ENCODE measurements at regions not wholly inside any gene's neighbourhood (a gene's known extent, or its start where the extent isn't known, plus 50 kb on each side); places are given as distances from the start of the nearest gene placed in this dataset.

GRCh38 chr15:29926083-29926388 lies 103.8 kb upstream of the TJP1 start:
- no peak for TF ChIP-seq PPARA (CRISPR knock-in tag; IDR thresholded peaks at IDR 0.05; ENCODE audit: borderline replicate concordance)
- no peak for TF ChIP-seq BACH2 (CRISPR knock-in tag; IDR thresholded peaks at IDR 0.05; ENCODE audit: borderline replicate concordance)
- peak; percentile 6; the same call in 1 of the 2 replicates for TF ChIP-seq PATZ1 (CRISPR knock-in tag; IDR thresholded peaks at IDR 0.05; ENCODE audit: borderline replicate concordance)
- no peak for TF ChIP-seq OSR1 (CRISPR knock-in tag; IDR thresholded peaks at IDR 0.05)
- no peak for TF ChIP-seq ZFP3 (CRISPR knock-in tag; IDR thresholded peaks at IDR 0.05)
- TF ChIP-seq CSRNP3 (CRISPR knock-in tag; IDR thresholded peaks at IDR 0.05) = no peak
- no peak for TF ChIP-seq ZFP30 (CRISPR knock-in tag; IDR thresholded peaks at IDR 0.05)
- no peak for ATAC-seq

GRCh38 chr15:29925227-29926082 lies 103.2 kb upstream of the TJP1 start:
- ATAC-seq = peak; percentile 98

GRCh38 chr15:29924750-29925149 lies 102.5 kb upstream of the TJP1 start:
- TF ChIP-seq ZNF70 (CRISPR knock-in tag; IDR thresholded peaks at IDR 0.05) (no peak), SNAI2 (CRISPR knock-in tag; IDR thresholded peaks at IDR 0.05) (0 out of 2 replicates have a peak, but pooled peaks have one; percentile 23), TOX (CRISPR knock-in tag; IDR thresholded peaks at IDR 0.05; ENCODE audit: borderline replicate concordance) (no peak), ISL1 (CRISPR knock-in tag; IDR thresholded peaks at IDR 0.05) (0 out of 2 replicates have a peak, but pooled peaks have one; percentile 22), CSDC2 (CRISPR knock-in tag; IDR thresholded peaks at IDR 0.05) (peak; percentile 39; the same call in 1 of the 2 replicates), TSHZ2 (CRISPR knock-in tag; IDR thresholded peaks at IDR 0.05) (no peak)
- peak; percentile 79 for ATAC-seq

More at GRCh38 chr15:29925227-29926082, 103.2 kb upstream of the TJP1 start:
- TF ChIP-seq POU6F1 (CRISPR knock-in tag; IDR thresholded peaks at IDR 0.05; ENCODE audit: borderline replicate concordance, low read depth) = no peak
- peak; percentile 73 for TF ChIP-seq ZNF70 (CRISPR knock-in tag; IDR thresholded peaks at IDR 0.05)
- no peak for TF ChIP-seq TCF4 (CRISPR knock-in tag; IDR thresholded peaks at IDR 0.05; ENCODE audit: borderline replicate concordance)
- TF ChIP-seq PATZ1 (CRISPR knock-in tag; IDR thresholded peaks at IDR 0.05; ENCODE audit: borderline replicate concordance) = 0 out of 2 replicates have a peak, but pooled peaks have one; percentile 20
- TF ChIP-seq CSDC2 (CRISPR knock-in tag; IDR thresholded peaks at IDR 0.05) = no peak
- TF ChIP-seq ARNTL (CRISPR knock-in tag; IDR thresholded peaks at IDR 0.05; ENCODE audit: borderline replicate concordance, low read depth) = no peak
- no peak for TF ChIP-seq SNAI2 (CRISPR knock-in tag; IDR thresholded peaks at IDR 0.05)
- no peak for TF ChIP-seq GLIS3 (CRISPR knock-in tag; IDR thresholded peaks at IDR 0.05)
